HepG2 (cell line): ENCODE measurements at regions not wholly inside any gene's neighbourhood (a gene's known extent, or its start where the extent isn't known, plus 50 kb on each side); places are given as distances from the start of the nearest gene placed in this dataset.
A peak's percentile ranks its signal among the peaks of the same experiment; 100 is the strongest.

ENCODE experiments used
- ATAC-seq: fragments of 200-7000 bp; cut with Tn5 transposase; 3 replicates; pipeline ENCODE4 v1.9.1; 2020; ENCODE audit warnings: mild to moderate bottlenecking, moderate library complexity
- BruUV-seq: library from RNA; stranded (reverse); fragments of 400-500 nt; replicated peaks from 2 replicates; lab custom pipeline; 2021; lab: Mats Ljungman, UMichigan
- CTCF ChIA-PET: fragments of 300-600 bp; formaldehyde crosslinking; extraction: SDS; loops from one replicate; lab custom pipeline; 2021; ENCODE audit warnings: low total read pairs, inconsistent platforms, low intra/inter-chr PET ratio; lab: Yijun Ruan, JAX
- POLR2A ChIA-PET: fragments of 350-600 bp; sonication (Branson Sonifier 250); formaldehyde crosslinking; loops from one replicate; lab custom pipeline; 2020; ENCODE audit warnings: antibody characterized with exemption, inconsistent platforms; lab: Yijun Ruan, JAX
- DNase-seq: peaks from one replicate; pipeline ENCODE4 v3.0.0-alpha.2; 2015; ENCODE audit warnings: low spot score
- FAIRE-seq: peaks from 3 replicates; lab custom pipeline; 2011; peaks lifted over from hg19 to GRCh38; lab: Jason Lieb, UNC
- H2AFZ ChIP-seq: one replicate; pipeline ENCODE4 v1.6.1; 2011; ENCODE audit warnings: low read length, inconsistent platforms
- H3K27ac ChIP-seq: fragments of 300-600 bp; 3 replicates; pipeline ENCODE4 v1.8.0; 2011; ENCODE audit warnings: mixed run types, mild to moderate bottlenecking, mixed read lengths, low read length, inconsistent platforms; ENCODE audit not compliant: insufficient read depth; ENCODE audit errors: extremely low read length
- H3K27me3 ChIP-seq, 2 experiments: fragments of 200-600 bp in 1 of 2; 2 replicates in 1 of 2; 3 replicates in 1 of 2; pipeline versions ENCODE4 v1.6.0 to v1.8.0; 2011; ENCODE audit warnings: low read length in 2 of 2, mild to moderate bottlenecking in 2 of 2, moderate library complexity in 2 of 2, inconsistent platforms in 1 of 2; ENCODE audit not compliant: insufficient read depth in 2 of 2, control insufficient read depth in 1 of 2
- H3K36me3 ChIP-seq, 2 experiments: fragments of 200-600 bp in 1 of 2; replicated peaks in 1 of 2; 2 replicates in 1 of 2; 3 replicates in 1 of 2; pipeline versions ENCODE4 v1.5.1 to v1.8.0; 2011; ENCODE audit warnings: low read length in 2 of 2, inconsistent platforms in 1 of 2; ENCODE audit not compliant: insufficient read depth in 2 of 2, control insufficient read depth in 1 of 2
- H3K4me1 ChIP-seq: 2 replicates; pipeline ENCODE4 v1.5.1; 2012; ENCODE audit warnings: low read length, inconsistent platforms; ENCODE audit not compliant: insufficient read depth
- H3K4me2 ChIP-seq: 2 replicates; pipeline ENCODE4 v1.6.0; 2011; ENCODE audit warnings: low read depth, low read length, inconsistent platforms
- H3K4me3 ChIP-seq, 3 experiments: fragments of 200-600 bp in 1 of 3; sonication (generic), shearing (Covaris generic) in 1 of 3; replicated peaks in 1 of 3; 2 replicates each; pipeline ENCODE4 v1.5.1; 2011 to 2016; ENCODE audit warnings: low read length in 3 of 3, inconsistent platforms in 2 of 3, low read depth in 2 of 3, mild to moderate bottlenecking in 2 of 3, control low read depth in 1 of 3, mixed read lengths in 1 of 3; ENCODE audit not compliant: insufficient read depth in 1 of 3
- H3K79me2 ChIP-seq: one replicate; pipeline ENCODE4 v1.6.1; 2011; ENCODE audit warnings: low read length, inconsistent platforms; ENCODE audit not compliant: insufficient read depth
- H3K9ac ChIP-seq: 2 replicates; pipeline ENCODE4 v1.6.0; 2011; ENCODE audit warnings: mild to moderate bottlenecking, low read depth, low read length, inconsistent platforms; ENCODE audit not compliant: insufficient read depth
- H3K9me3 ChIP-seq: 2 replicates; pipeline ENCODE4 v1.5.1; 2012; ENCODE audit warnings: mild to moderate bottlenecking, low read length
- H4K20me1 ChIP-seq: 2 replicates; pipeline ENCODE4 v1.6.0; 2011; ENCODE audit warnings: inconsistent platforms, mild to moderate bottlenecking, low read length, moderate library complexity; ENCODE audit not compliant: insufficient read depth
- PRPF4 ChIP-seq: fragments of 200-400 bp; formaldehyde crosslinking; IDR thresholded peaks from 2 replicates; pipeline ENCODE4 v1.6.1; 2016; ENCODE audit warnings: low read length, low read depth; ENCODE audit not compliant: poor library complexity, severe bottlenecking
- SOX13 ChIP-seq, 3 experiments: fragments of 450-650 bp in 1 of 3; sonication (generic) in 1 of 3; formaldehyde crosslinking in 1 of 3; IDR thresholded peaks in 2 of 3; conservative IDR thresholded peaks in 1 of 3; 2 replicates each; pipeline versions ENCODE4 v1.5.0 to v1.6.1; 2016 to 2020; ENCODE audit warnings: antibody characterized with exemption in 1 of 3, mild to moderate bottlenecking in 1 of 3, missing compliant biosample characterization in 1 of 3, missing genetic modification reagents in 1 of 3, moderate library complexity in 1 of 3
- YEATS2 ChIP-seq: sonication (generic); formaldehyde crosslinking; IDR thresholded peaks from 2 replicates; pipeline ENCODE4 v1.4.0; 2020; ENCODE audit warnings: missing genetic modification reagents, borderline replicate concordance
- ZNF33A ChIP-seq: sonication (generic); formaldehyde crosslinking; IDR thresholded peaks from 2 replicates; pipeline ENCODE4 v1.5.1; 2020; ENCODE audit warnings: missing genetic modification reagents, mild to moderate bottlenecking, moderate library complexity, borderline replicate concordance
- ZNF761 ChIP-seq: sonication (generic); formaldehyde crosslinking; conservative IDR thresholded peaks from 2 replicates; pipeline ENCODE4 v1.4.0; 2020; ENCODE audit warnings: mild to moderate bottlenecking, missing genetic modification reagents
- WGBS: methylation state at CpG from one replicate; pipeline ENCODE4 v1.1.6; 2017; ENCODE audit warnings: low lambda C conversion rate; 5-methylcytosine and 5-hydroxymethylcytosine counted together
- in situ Hi-C: cut with HindIII; loops from 2 replicates; pipeline ENCODE4 v1.10.0; 2017; ENCODE audit warnings: low pct_unique_long_range_greater_than_20kb; ENCODE audit not compliant: extremely low pct_ligation_motif_present
- intact Hi-C: fragments of 100-400 bp; cut with micrococcal nuclease; formaldehyde crosslinking; loops from one replicate; pipeline ENCODE4 v1.10.0; 2022; ENCODE audit not compliant: unreplicated experiment
- TF ChIP-seq, protein P1 (sequence below): IDR thresholded peaks from 2 replicates; pipeline ENCODE4 v1.6.1; 2018; ENCODE audit warnings: missing genetic modification reagents
- TF ChIP-seq, protein P2 (sequence below): sonication (generic); formaldehyde crosslinking; IDR thresholded peaks from 2 replicates; pipeline ENCODE4 v1.5.0; 2020; ENCODE audit warnings: mild to moderate bottlenecking, missing genetic modification reagents
- TF ChIP-seq, protein P3 (sequence below): sonication (generic); formaldehyde crosslinking; IDR thresholded peaks from 2 replicates; pipeline ENCODE4 v1.4.0; 2020; ENCODE audit warnings: missing genetic modification reagents
- TF ChIP-seq, protein P4 (sequence below): sonication (generic); formaldehyde crosslinking; IDR thresholded peaks from 2 replicates; pipeline ENCODE4 v1.8.0; 2022; ENCODE audit warnings: mild to moderate bottlenecking, missing genetic modification reagents, moderate library complexity
- TF ChIP-seq, protein P5 (sequence below): sonication (generic); formaldehyde crosslinking; IDR thresholded peaks from 2 replicates; pipeline ENCODE4 v1.9.0; 2021; ENCODE audit warnings: missing genetic modification reagents, mild to moderate bottlenecking, borderline replicate concordance

DNA sequence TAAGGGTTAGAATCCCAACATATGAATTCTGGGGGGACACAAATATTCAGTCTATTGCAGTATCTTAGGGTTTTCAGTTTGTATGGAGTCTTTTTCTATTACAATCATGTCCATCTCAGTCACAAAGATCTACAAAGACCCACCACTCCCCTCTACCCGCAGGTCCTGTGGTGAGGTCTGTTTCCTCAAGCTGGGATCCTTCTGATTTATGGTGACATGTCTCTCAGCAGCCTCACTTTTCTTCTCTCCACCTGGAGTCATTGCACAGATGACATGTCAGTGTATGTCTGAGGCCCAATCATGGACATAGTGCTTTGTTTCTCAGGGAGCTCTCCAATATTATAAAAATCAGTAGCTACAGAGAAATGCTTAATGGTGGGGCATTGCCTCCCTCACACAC is 113.4 kb upstream of the RAB27B start (continued):
- TF ChIP-seq, protein P1, sequence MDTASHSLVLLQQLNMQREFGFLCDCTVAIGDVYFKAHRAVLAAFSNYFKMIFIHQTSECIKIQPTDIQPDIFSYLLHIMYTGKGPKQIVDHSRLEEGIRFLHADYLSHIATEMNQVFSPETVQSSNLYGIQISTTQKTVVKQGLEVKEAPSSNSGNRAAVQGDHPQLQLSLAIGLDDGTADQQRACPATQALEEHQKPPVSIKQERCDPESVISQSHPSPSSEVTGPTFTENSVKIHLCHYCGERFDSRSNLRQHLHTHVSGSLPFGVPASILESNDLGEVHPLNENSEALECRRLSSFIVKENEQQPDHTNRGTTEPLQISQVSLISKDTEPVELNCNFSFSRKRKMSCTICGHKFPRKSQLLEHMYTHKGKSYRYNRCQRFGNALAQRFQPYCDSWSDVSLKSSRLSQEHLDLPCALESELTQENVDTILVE (CRISPR knock-in tag): no peak
- TF ChIP-seq ZNF761 (CRISPR knock-in tag) (no peak), PRPF4 (no peak), SOX13 (IDR thresholded peaks at IDR 0.05) (no peak), SOX13 (CRISPR knock-in tag; conservative IDR thresholded peaks at IDR 0.05 in 1 of 2, IDR thresholded peaks at IDR 0.05 in 1 of 2) (no peak)

DNA sequence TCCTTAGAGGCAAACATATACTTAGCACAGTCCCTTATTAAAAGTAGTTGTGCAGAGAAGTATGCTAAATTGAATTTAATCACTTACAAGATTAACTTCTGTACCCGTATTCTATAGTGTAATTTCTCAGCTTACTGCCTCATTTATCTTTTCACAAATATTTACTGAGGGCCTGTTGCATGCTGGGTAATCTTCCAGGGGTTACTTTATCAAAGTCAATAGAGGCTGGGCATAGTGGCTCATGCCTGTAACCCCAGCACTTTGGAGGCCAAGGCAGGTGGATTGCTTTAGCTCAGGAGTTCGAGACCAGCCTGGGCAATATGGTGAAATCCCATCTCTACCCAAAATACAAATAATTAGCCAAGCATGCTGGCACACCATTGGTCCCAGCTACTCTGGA is 111.7 kb upstream of the RAB27B start:
- Histone ChIP-seq H3K4me1 (no peaks in the 10 kb centered on the region), H3K4me2 (no peak overlapping the region), H3K27me3 (no peaks in the 10 kb centered on the region), H4K20me1 (no peaks in the 10 kb centered on the region), H3K36me3 (no peaks in the 10 kb centered on the region), H2AFZ (no peak overlapping the region), H3K9ac (no peak overlapping the region), H3K9me3 (no peaks in the 10 kb centered on the region), H3K4me3 (no peak overlapping the region), H3K27ac (no peak overlapping the region), H3K79me2 (no peaks in the 10 kb centered on the region)
- ChIA-PET CTCF (no interaction called here), POLR2A (no interaction called here)
- in situ Hi-C loops: no loop called here
- no peak for ATAC-seq
- WGBS: 0% methylated on average over 2 of the region's 2 CpGs
- BruUV-seq: no TSS peak
- TF ChIP-seq YEATS2 (CRISPR knock-in tag) (no peak), ZNF33A (no peak)
- TF ChIP-seq, protein P2, sequence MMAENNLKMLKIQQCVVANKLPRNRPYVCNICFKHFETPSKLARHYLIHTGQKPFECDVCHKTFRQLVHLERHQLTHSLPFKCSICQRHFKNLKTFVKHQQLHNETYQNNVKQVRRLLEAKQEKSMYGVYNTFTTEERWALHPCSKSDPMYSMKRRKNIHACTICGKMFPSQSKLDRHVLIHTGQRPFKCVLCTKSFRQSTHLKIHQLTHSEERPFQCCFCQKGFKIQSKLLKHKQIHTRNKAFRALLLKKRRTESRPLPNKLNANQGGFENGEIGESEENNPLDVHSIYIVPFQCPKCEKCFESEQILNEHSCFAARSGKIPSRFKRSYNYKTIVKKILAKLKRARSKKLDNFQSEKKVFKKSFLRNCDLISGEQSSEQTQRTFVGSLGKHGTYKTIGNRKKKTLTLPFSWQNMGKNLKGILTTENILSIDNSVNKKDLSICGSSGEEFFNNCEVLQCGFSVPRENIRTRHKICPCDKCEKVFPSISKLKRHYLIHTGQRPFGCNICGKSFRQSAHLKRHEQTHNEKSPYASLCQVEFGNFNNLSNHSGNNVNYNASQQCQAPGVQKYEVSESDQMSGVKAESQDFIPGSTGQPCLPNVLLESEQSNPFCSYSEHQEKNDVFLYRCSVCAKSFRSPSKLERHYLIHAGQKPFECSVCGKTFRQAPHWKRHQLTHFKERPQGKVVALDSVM (CRISPR knock-in tag): 0 out of 2 replicates have a peak, but pooled peaks have one; percentile 19
- TF ChIP-seq, protein P3, sequence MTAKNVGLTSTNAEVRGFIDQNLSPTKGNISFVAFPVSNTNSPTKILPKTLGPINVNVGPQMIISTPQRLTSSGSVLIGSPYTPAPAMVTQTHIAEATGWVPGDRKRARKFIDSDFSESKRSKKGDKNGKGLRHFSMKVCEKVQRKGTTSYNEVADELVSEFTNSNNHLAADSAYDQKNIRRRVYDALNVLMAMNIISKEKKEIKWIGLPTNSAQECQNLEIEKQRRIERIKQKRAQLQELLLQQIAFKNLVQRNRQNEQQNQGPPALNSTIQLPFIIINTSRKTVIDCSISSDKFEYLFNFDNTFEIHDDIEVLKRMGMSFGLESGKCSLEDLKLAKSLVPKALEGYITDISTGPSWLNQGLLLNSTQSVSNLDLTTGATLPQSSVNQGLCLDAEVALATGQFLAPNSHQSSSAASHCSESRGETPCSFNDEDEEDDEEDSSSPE (CRISPR knock-in tag): no peak
- TF ChIP-seq, protein P4, sequence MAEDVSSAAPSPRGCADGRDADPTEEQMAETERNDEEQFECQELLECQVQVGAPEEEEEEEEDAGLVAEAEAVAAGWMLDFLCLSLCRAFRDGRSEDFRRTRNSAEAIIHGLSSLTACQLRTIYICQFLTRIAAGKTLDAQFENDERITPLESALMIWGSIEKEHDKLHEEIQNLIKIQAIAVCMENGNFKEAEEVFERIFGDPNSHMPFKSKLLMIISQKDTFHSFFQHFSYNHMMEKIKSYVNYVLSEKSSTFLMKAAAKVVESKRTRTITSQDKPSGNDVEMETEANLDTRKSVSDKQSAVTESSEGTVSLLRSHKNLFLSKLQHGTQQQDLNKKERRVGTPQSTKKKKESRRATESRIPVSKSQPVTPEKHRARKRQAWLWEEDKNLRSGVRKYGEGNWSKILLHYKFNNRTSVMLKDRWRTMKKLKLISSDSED (CRISPR knock-in tag): no peak
- TF ChIP-seq, protein P5, sequence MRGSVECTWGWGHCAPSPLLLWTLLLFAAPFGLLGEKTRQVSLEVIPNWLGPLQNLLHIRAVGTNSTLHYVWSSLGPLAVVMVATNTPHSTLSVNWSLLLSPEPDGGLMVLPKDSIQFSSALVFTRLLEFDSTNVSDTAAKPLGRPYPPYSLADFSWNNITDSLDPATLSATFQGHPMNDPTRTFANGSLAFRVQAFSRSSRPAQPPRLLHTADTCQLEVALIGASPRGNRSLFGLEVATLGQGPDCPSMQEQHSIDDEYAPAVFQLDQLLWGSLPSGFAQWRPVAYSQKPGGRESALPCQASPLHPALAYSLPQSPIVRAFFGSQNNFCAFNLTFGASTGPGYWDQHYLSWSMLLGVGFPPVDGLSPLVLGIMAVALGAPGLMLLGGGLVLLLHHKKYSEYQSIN: no peak
- intact Hi-C loops: no loop called here
- no peak for FAIRE-seq
- no peak for DNase-seq
